ENCODE measurements at regions not wholly inside any gene's neighbourhood (a gene's known extent, or its start where the extent isn't known, plus 50 kb on each side); places are given as distances from the start of the nearest gene placed in this dataset.

DNA sequence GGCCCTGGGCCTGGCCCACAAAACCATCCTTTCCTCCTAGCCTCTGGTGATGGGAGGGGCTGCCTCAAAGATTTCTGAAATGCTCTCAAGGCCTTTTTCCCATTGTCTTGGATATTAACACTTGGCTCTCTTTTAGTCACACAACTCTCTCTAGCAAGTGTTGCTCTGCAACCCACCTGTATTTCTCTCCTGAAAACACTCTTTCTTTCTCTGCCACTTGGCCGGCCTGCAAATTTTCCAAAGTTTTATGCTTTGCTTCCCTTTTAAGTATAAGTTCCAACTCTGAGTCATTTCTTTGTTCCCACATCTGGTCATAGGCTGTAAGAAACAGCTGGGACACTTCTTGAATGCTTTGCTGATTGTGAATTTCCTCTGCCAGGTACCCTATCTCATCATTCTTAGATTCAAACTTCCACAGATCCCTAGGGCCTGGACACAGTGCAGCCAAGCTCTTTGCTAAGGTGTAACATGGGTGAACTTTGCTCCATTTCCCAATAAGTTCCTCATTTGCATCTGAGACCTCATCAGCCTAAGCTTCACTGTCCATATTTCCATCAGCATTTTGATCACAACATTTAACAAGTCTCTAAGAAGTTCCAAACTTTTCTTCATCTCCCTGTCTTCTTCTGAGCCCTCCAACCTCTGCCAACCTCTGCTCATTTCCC, 93.8 kb downstream of the TRIM29 start:
- Histone ChIP-seq H3K56ac (ENCODE audit: insufficient read length, low read depth, low read length) (no peak overlapping the region), H3T11ph (ENCODE audit: low read length) (no peak overlapping the region), H3K4me2 (ENCODE audit: insufficient read depth, insufficient read length, low read length) (no peak overlapping the region), H4K91ac (ENCODE audit: insufficient read length, low read depth, low read length) (no peak overlapping the region), H3K14ac (ENCODE audit: insufficient read depth, low read length) (no peak overlapping the region), H3K27me3 (ENCODE audit: insufficient read depth, low read length) (no peaks in the 10 kb centered on the region), H2BK20ac (ENCODE audit: low read depth, low read length, poor library complexity, severe bottlenecking) (no peak overlapping the region), H3K18ac (ENCODE audit: insufficient read length, low read depth, low read length) (no peak overlapping the region), H2BK5ac (ENCODE audit: insufficient read length, low read length) (no peak overlapping the region), H4K8ac (replicated peaks; ENCODE audit: insufficient read length, low read depth, low read length) (no peak overlapping the region), H2BK120ac (ENCODE audit: low read depth, low read length, poor library complexity, severe bottlenecking) (no peak overlapping the region), H4K5ac (ENCODE audit: insufficient read length, low read depth, low read length) (no peak overlapping the region), H2BK12ac (ENCODE audit: insufficient read length, low read depth, low read length) (no peak overlapping the region), H4K20me1 (ENCODE audit: control insufficient read depth, insufficient read depth, insufficient read length) (no peaks in the 10 kb centered on the region), H3K9ac (ENCODE audit: extremely low read depth, insufficient read length, low read length) (no peak overlapping the region), H2BK15ac (ENCODE audit: low read depth, low read length) (no peak overlapping the region), H3K23me2 (ENCODE audit: insufficient read length, low read depth, low read length, poor library complexity, severe bottlenecking) (no peaks in the 10 kb centered on the region), H2AFZ (ENCODE audit: low read length) (no peak overlapping the region), H2AK5ac (ENCODE audit: insufficient read length, low read length) (no peak overlapping the region), H3K9me3 (ENCODE audit: control insufficient read depth, low read depth, low read length) (no peaks in the 10 kb centered on the region), H3K79me1 (ENCODE audit: insufficient read depth, low read depth, low read length, poor library complexity, severe bottlenecking) (no peaks in the 10 kb centered on the region), H3K4ac (ENCODE audit: low read depth, low read length) (no peak overlapping the region), H3K27ac (ENCODE audit: insufficient read length, low read depth, low read length) (no peak overlapping the region), H3K23ac (ENCODE audit: insufficient read length, low read depth, low read length) (no peak overlapping the region), H3K4me1 (ENCODE audit: insufficient read depth, low read length) (no peaks in the 10 kb centered on the region; the same call in 1 of the 2 replicates), H3K79me2 (ENCODE audit: insufficient read depth, low read length) (no peaks in the 10 kb centered on the region)
- WGBS (ENCODE audit: extremely low coverage, insufficient read length, low lambda C conversion rate) = no CpG with 5 or more reads among the region's 1 CpG
- H3K4me1 Mint-ChIP-seq = peaks cover 13 to 17% of the 10 kb centered on the region in 2 experiments
- DNase-seq = peak; percentile 26
- peaks cover 25 to 26% of the 10 kb centered on the region in 2 experiments for H3K9me3 Mint-ChIP-seq
- TF ChIP-seq, protein P1, sequence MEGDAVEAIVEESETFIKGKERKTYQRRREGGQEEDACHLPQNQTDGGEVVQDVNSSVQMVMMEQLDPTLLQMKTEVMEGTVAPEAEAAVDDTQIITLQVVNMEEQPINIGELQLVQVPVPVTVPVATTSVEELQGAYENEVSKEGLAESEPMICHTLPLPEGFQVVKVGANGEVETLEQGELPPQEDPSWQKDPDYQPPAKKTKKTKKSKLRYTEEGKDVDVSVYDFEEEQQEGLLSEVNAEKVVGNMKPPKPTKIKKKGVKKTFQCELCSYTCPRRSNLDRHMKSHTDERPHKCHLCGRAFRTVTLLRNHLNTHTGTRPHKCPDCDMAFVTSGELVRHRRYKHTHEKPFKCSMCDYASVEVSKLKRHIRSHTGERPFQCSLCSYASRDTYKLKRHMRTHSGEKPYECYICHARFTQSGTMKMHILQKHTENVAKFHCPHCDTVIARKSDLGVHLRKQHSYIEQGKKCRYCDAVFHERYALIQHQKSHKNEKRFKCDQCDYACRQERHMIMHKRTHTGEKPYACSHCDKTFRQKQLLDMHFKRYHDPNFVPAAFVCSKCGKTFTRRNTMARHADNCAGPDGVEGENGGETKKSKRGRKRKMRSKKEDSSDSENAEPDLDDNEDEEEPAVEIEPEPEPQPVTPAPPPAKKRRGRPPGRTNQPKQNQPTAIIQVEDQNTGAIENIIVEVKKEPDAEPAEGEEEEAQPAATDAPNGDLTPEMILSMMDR (conservative IDR thresholded peaks at IDR 0.05) = no peak
- H3K4me3 Mint-ChIP-seq = no peak overlapping the region; a peak in 1 of 5 replicates
- peaks cover 14% of the 10 kb centered on the region for H3K27me3 Mint-ChIP-seq (ENCODE audit: low read depth)
- peaks cover 5 to 24% (median 15%) of the 10 kb centered on the region in 3 experiments for H3K36me3 Mint-ChIP-seq (ENCODE audit: insufficient read depth in 1 of 3, low read depth in 3 of 3)
- no peak overlapping the region for H3K27ac Mint-ChIP-seq
